Kidney epithelial cell (primary cell): ENCODE measurements at regions not wholly inside any gene's neighbourhood (a gene's known extent, or its start where the extent isn't known, plus 50 kb on each side); places are given as distances from the start of the nearest gene placed in this dataset.

Source experiments
- DNase-seq: peaks from one replicate; pipeline ENCODE4 v3.0.0-alpha.2; 2010; ENCODE audit warnings: low read depth
- H3K27me3 ChIP-seq: 2 replicates; pipeline ENCODE4 v1.6.0; 2011; ENCODE audit warnings: low read length; ENCODE audit not compliant: control insufficient read depth, insufficient read depth
- H3K36me3 ChIP-seq: 2 replicates; pipeline ENCODE4 v1.5.1; 2011; ENCODE audit warnings: low read length; ENCODE audit not compliant: control insufficient read depth, insufficient read depth
- H3K4me3 ChIP-seq: 2 replicates; pipeline ENCODE4 v1.5.1; 2011; ENCODE audit warnings: low read depth, mild to moderate bottlenecking, control low read depth, low read length
- CTCF ChIP-seq: IDR thresholded peaks from 2 replicates; pipeline ENCODE4 v1.5.1; 2011; ENCODE audit warnings: mild to moderate bottlenecking, moderate library complexity, low read length, control low read depth, inconsistent platforms; ENCODE audit not compliant: insufficient read depth, poor library complexity, severe bottlenecking

- H3K27me3 ChIP-seq, result no peaks in the 10 kb centered on the region
- TF ChIP-seq CTCF, result no peak
- no peak overlapping the region for H3K4me3 ChIP-seq
- no peak for DNase-seq
- H3K36me3 ChIP-seq, result no peaks in the 10 kb centered on the region
Observed at GRCh38 chr7:132691201-132691600, 114.9 kb upstream of the PLXNA4 start.

- no peak for DNase-seq
- TF ChIP-seq CTCF, result no peak
- H3K4me3 ChIP-seq, result no peak overlapping the region
Observed at GRCh38 chr7:132690174-132690573, 113.9 kb upstream of the PLXNA4 start.

GRCh38 chr7:132687981-132688383, 111.7 kb upstream of the PLXNA4 start:
- H3K4me3 ChIP-seq, result no peak overlapping the region
- no peaks in the 10 kb centered on the region for H3K36me3 ChIP-seq
- DNase-seq, result no peak
- TF ChIP-seq CTCF, result no peak
- H3K27me3 ChIP-seq, result no peaks in the 10 kb centered on the region

More at GRCh38 chr7:132690174-132690573, 113.9 kb upstream of the PLXNA4 start:
- Histone ChIP-seq H3K27me3 (no peaks in the 10 kb centered on the region), H3K36me3 (no peaks in the 10 kb centered on the region)

- no peak for DNase-seq
- TF ChIP-seq CTCF, result no peak
- Histone ChIP-seq H3K27me3 (no peaks in the 10 kb centered on the region), H3K36me3 (no peaks in the 10 kb centered on the region), H3K4me3 (no peak overlapping the region)
Observed at GRCh38 chr7:132687016-132687415, 110.7 kb upstream of the PLXNA4 start.

GRCh38 chr7:132685277-132685676, 109.0 kb upstream of the PLXNA4 start:
- Histone ChIP-seq H3K4me3 (no peak overlapping the region), H3K27me3 (no peaks in the 10 kb centered on the region), H3K36me3 (no peaks in the 10 kb centered on the region)
- no peak for DNase-seq
- no peak for TF ChIP-seq CTCF

- H3K27me3 ChIP-seq, result no peaks in the 10 kb centered on the region
- no peak overlapping the region for H3K4me3 ChIP-seq
- no peak for DNase-seq
- H3K36me3 ChIP-seq, result no peaks in the 10 kb centered on the region
- no peak for TF ChIP-seq CTCF
Observed at GRCh38 chr7:132683896-132684690, 107.8 kb upstream of the PLXNA4 start.
